HG03280 (cell line): ENCODE measurements at regions not wholly inside any gene's neighbourhood (a gene's known extent, or its start where the extent isn't known, plus 50 kb on each side); places are given as distances from the start of the nearest gene placed in this dataset.
"Not testable (repeated sequence)": the region's sequence is repeated elsewhere in the genome, so short reads cannot be mapped to it uniquely, and the experiment has no call there.

Experiments
- ATAC-seq: cut with Tn5 transposase; IDR thresholded peaks from one replicate; pipeline ENCODE4 v1.9.1; 2021; ENCODE audit warnings: mild to moderate bottlenecking, moderate library complexity; ENCODE audit not compliant: unreplicated experiment

- ATAC-seq, result no peak
These were observed 53.8 kb upstream of the ADAMTS18 start for GRCh38 chr16:77488652-77489051.

DNA sequence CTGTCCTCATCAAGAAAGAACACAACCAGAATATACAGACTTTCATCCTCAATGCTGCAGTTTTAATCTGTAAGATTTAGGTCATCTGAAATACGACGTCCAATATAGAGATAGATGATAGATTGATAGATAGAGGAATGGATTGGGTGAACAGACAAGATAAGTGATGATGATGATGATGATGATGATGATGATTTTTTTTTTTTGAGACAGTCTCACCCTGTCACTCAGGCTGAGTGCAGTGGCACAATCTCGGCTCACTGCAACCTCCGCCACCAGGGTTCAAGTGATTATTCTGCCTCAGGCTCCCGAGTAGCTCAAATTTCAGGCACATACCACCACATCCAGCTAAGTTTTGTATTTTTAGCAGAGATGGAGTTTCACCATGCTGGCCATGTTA lies 56.3 kb upstream of the ADAMTS18 start:
- no peak for ATAC-seq

DNA sequence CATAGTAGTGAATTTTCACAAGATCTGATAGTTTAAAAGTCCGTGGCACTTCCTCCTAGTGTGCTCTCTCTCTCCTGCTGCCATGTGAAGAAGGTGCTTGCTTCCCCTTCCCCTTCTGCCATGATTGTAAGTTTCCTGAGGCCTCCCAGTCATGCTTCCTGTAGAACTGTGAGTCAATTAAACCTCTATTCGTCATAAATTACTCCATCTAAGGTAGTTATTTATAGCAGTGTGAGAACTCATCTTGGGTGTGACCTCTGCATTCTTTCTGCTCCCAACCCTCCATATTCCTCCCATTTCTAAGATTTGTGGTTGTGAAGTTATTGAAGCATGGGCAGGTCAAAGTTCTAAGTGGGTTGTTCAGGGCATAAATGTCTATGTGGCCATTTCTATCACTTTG lies 62.1 kb upstream of the ADAMTS18 start:
- no peak for ATAC-seq

GRCh38 chr16:77499373-77500285 lies 64.8 kb upstream of the ADAMTS18 start:
- ATAC-seq, result no peak

DNA sequence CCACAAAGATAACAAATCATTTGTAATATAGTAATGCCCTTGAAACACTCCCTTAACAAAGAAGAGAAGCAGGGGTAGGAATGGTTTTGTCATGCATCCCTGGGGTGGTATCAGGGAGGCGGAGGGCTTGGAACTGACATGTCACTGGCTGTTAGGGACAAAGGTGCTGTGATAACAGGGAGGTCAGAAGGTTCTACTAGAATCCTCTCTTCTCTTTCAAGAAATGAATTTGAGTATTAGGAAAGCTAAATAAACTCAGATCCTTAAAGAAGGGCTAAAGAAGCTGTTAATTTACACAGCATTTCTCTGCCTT lies 65.4 kb upstream of the ADAMTS18 start:
- ATAC-seq, result no peak

- no peak for ATAC-seq
These were observed 66.3 kb upstream of the ADAMTS18 start for GRCh38 chr16:77500934-77501664.

- no peak for ATAC-seq
These were observed 67.6 kb upstream of the ADAMTS18 start for GRCh38 chr16:77502448-77502847.

GRCh38 chr16:77506492-77506891 lies 71.7 kb upstream of the ADAMTS18 start:
- ATAC-seq, result not testable (repeated sequence)

- no peak for ATAC-seq
These were observed 74.2 kb upstream of the ADAMTS18 start for GRCh38 chr16:77509051-77509450.

DNA sequence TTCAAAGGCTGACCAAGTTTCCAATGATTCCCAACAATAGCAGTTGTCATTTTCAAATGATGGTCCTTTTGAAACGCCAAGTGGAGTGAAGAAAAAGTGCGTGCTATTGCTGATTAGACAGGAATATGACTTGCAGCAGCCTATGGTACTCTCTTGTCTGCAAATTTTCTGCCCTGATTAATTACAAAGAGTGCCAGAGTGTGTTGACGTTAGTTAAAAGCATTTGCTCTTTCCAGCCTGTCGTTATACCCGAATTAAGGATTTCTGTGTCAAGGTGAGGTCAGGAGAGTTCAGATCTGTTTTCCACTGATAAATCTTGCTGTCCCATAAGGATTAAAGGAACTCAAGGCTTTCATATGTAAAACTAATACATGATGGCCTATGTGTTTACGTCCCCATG lies 75.0 kb upstream of the ADAMTS18 start:
- no peak for ATAC-seq

GRCh38 chr16:77511053-77511452 lies 76.2 kb upstream of the ADAMTS18 start:
- ATAC-seq, result no peak

- no peak for ATAC-seq
These were observed 79.8 kb upstream of the ADAMTS18 start for GRCh38 chr16:77514500-77515220.

DNA sequence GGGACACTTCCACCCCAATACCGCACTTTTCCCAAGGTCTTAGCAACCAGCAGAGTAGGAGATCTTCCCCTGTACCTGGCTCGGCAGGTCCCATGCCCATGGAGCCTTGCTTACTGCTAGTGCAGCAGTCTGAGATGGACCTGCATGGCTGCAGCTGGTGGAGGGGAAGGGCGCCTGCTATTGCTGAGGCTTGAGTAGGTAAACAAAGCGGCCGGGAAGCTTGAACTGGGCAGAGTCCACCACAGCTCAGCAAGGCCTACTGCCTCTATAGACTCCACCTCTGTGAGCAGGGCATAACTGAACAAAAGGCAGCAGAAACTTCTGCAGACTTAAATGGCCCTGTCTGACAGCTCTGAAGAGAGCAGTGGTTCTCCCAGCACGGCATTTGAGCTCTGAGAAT lies 90.4 kb upstream of the ADAMTS18 start:
- not testable (repeated sequence) for ATAC-seq

- no peak for ATAC-seq
These were observed 96.9 kb upstream of the ADAMTS18 start for GRCh38 chr16:77531752-77532151.

GRCh38 chr16:77536809-77537208 lies 102.0 kb upstream of the ADAMTS18 start:
- ATAC-seq, result no peak

DNA sequence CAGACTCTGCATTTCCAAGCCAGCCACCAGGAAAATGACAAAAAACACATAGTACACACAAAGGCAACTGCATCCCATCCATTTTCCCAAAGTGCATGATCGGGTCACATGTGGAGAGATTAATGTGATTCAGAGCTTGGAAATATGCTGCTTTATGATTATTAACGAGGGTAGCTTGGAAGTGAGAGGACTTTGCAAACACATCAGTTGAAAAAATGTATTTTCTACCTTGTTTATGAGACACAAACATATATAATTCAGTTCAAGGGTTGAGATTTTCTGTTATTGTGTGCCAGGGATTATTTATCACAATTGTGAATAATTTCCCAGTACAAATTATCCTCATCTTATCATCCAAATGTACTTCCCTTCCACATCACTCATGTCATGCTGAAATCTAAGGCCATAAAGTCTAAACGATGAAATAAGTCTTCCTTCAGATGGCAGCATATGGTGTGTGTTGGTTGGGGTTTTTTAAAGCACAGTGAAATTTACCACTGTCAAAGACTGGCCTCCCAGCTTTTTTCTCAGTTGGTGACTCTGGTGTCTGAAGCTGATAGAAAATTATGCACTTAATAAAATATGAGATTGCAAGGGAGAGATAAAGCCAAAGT lies 104.7 kb upstream of the ADAMTS18 start:
- ATAC-seq, result no peak

DNA sequence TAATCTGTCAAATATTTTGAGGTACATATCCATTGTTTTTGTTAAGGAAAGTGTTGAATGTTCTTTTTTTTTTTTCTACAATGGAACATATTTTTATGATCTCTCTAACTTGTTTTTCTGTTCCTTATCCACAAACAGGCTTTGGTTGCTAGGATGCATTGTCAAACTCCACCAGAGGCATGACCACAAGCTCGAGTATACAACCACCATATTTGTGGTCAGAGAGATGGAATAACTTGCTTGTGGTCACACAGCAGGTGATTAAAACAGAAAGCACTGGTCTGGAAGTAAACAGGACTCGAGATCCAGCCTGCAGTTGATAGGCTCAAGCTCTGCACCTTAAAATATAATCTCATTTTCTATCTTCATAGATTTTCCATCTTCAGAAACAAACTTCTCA lies 105.8 kb upstream of the ADAMTS18 start:
- no peak for ATAC-seq

DNA sequence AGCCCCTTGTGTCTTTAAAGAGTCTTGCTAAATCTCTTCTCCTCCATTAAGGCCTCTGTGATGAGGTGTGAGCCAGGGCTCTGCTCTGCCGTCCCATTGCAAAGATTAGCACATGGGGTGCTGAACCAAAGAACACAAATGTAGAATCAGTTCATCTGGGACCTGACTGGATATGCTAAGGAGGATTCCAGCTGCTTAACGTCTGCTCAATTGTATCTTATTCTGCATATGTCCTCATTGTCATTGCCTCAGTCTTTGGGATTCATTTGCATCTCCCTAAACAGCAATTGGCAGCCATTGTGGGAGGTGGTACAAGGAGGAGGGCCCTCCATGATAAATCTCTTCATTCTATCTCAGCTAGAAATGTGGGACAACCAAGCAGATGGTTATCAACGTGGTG lies 106.3 kb upstream of the ADAMTS18 start:
- ATAC-seq, result no peak

DNA sequence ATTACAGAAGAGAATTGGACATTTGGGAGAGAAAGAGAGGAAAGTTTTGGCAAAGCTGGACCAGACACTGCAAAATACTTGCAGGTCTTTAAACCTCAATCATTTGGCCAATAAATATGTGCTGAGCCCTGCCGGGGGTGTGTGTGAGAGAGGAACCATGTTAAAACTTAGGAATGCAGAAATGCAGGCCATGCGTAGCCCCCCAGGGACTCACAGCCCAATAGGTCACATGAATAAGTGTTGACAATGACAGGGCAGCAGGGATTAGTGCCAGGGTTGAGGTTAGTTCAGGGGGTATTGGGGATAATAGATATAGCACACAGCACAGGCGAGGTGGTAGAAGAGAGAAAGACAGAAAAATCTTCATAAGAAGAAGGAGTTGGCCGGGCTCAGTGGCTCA lies 113.3 kb upstream of the ADAMTS18 start:
- ATAC-seq, result no peak

DNA sequence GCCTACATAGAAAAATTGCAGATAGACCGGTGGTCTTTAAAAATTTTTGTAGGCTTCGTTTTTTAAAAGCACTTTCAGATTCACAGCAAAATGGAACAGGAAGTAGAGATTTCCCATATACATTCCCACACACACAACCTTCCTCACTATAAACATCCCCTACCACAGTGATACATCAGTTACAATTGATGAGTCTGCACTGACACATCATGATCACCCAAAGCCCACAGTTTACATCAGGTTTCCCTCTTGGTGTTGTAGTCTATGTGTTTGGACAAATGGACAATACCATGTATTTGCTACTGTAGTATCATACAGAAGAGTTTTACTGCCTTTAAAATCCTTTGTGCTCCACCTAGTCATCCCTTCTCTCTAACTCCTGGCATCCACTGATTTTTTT lies 113.9 kb upstream of the ADAMTS18 start:
- ATAC-seq, result no peak

DNA sequence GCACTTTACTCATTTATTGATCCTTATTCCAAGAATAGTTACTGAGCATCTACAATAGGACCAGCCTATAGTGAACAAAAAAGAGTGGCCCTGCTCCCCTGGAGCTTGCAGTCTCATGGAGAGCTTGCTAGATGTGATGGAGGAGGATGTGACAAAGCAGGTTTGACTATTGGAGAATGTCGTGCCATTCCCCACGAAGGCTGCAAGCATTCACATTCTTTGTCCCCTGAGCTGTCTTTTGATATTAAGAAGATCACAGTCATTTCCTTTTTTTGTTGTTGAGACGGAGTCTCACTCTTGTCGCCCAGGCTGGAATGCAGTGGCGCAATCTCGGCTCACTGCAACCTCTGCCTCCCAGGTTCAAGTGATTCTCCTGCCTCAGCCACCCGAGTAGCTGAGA lies 115.0 kb upstream of the ADAMTS18 start:
- ATAC-seq, result no peak
